ENCODE measurements at regions not wholly inside any gene's neighbourhood (a gene's known extent, or its start where the extent isn't known, plus 50 kb on each side); places are given as distances from the start of the nearest gene placed in this dataset.

DNA sequence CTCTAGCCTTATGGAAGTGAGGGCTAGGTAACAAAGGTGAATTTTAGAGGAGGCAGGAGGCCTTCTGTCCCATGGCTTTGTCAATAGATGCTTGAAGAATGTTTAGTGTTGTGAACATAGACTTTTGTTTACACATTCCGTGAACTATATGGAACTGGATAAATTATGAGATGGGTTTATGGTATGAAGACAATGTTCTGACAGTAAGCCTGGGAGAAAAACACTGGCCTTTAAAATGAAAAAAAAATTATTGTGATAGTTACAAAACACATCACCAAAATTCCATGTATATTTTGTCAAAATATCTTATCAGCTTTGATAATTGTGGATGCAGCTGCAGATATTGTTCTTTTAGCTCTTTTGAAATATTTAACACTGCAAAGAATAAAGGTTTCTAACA is 251.5 kb upstream of the DCN start:
- TF ChIP-seq, protein P1, sequence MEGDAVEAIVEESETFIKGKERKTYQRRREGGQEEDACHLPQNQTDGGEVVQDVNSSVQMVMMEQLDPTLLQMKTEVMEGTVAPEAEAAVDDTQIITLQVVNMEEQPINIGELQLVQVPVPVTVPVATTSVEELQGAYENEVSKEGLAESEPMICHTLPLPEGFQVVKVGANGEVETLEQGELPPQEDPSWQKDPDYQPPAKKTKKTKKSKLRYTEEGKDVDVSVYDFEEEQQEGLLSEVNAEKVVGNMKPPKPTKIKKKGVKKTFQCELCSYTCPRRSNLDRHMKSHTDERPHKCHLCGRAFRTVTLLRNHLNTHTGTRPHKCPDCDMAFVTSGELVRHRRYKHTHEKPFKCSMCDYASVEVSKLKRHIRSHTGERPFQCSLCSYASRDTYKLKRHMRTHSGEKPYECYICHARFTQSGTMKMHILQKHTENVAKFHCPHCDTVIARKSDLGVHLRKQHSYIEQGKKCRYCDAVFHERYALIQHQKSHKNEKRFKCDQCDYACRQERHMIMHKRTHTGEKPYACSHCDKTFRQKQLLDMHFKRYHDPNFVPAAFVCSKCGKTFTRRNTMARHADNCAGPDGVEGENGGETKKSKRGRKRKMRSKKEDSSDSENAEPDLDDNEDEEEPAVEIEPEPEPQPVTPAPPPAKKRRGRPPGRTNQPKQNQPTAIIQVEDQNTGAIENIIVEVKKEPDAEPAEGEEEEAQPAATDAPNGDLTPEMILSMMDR (conservative IDR thresholded peaks at IDR 0.05; ENCODE audit: low read length) = no peak
- TF ChIP-seq EZH2phosphoT487 (IDR thresholded peaks at IDR 0.05; ENCODE audit: borderline replicate concordance, low read depth, low read length) = no peak
